Retinal pigment epithelial cell (primary cell): ENCODE measurements at regions not wholly inside any gene's neighbourhood (a gene's known extent, or its start where the extent isn't known, plus 50 kb on each side); places are given as distances from the start of the nearest gene placed in this dataset.

Experiments
- DNase-seq: peaks from one replicate; pipeline ENCODE4 v3.0.0-alpha.2; 2010; ENCODE audit warnings: low read depth
- H3K4me3 ChIP-seq: 2 replicates; pipeline ENCODE4 v1.5.1; 2011; ENCODE audit warnings: mild to moderate bottlenecking, low read length, control low read depth, moderate library complexity
- CTCF ChIP-seq: conservative IDR thresholded peaks from 2 replicates; pipeline ENCODE4 v1.5.1; 2011; ENCODE audit warnings: low read depth, low read length, control low read depth, inconsistent platforms

- no peak for TF ChIP-seq CTCF
- H3K4me3 ChIP-seq, result no peak overlapping the region
- no peak for DNase-seq
These were observed 50.5 kb upstream of the IRS2 start for GRCh38 chr13:109836629-109837607.
